Nephron (organoid): ENCODE measurements at regions not wholly inside any gene's neighbourhood (a gene's known extent, or its start where the extent isn't known, plus 50 kb on each side); places are given as distances from the start of the nearest gene placed in this dataset.
"Not testable (repeated sequence)": the region's sequence is repeated elsewhere in the genome, so short reads cannot be mapped to it uniquely, and the experiment has no call there.

ENCODE experiments used
- H3K27ac Mint-ChIP-seq, 3 experiments: 2 replicates each; pipeline ENCODE4 v1.8.0; 2020; ENCODE audit warnings: mixed read lengths in 3 of 3, mild to moderate bottlenecking in 2 of 3, moderate library complexity in 1 of 3
- H3K27me3 Mint-ChIP-seq: 2 replicates; pipeline ENCODE4 v1.8.0; 2021; ENCODE audit warnings: low read depth, mild to moderate bottlenecking, moderate library complexity, mixed read lengths
- H3K36me3 Mint-ChIP-seq: 2 replicates; pipeline ENCODE4 v1.8.0; 2020; ENCODE audit warnings: low read depth, mixed read lengths
- H3K4me1 Mint-ChIP-seq: 2 replicates; pipeline ENCODE4 v1.8.0; 2020; ENCODE audit warnings: mixed read lengths
- H3K4me3 Mint-ChIP-seq, 3 experiments: 2 replicates each; pipeline ENCODE4 v1.8.0; 2020; ENCODE audit warnings: mild to moderate bottlenecking in 3 of 3, mixed read lengths in 3 of 3, moderate library complexity in 2 of 3
- H3K9me3 Mint-ChIP-seq: 2 replicates; pipeline ENCODE4 v1.8.0; 2020; ENCODE audit warnings: mixed read lengths
- CTCF ChIP-seq, 3 experiments: fragments of 200-600 bp; sonication (generic); IDR thresholded peaks; one replicate each; pipeline ENCODE4 v1.5.0; 2021; ENCODE audit warnings: antibody characterized with exemption in 3 of 3; ENCODE audit not compliant: unreplicated experiment in 3 of 3

- no peak overlapping the region for H3K4me3 Mint-ChIP-seq
- no peaks in the 10 kb centered on the region for H3K4me1 Mint-ChIP-seq
- H3K36me3 Mint-ChIP-seq: no peaks in the 10 kb centered on the region
- no peak for TF ChIP-seq CTCF (IDR thresholded peaks at IDR 0.05; ENCODE audit: unreplicated experiment in 3 of 3)
- no peaks in the 10 kb centered on the region for H3K27me3 Mint-ChIP-seq
- H3K27ac Mint-ChIP-seq: no peak overlapping the region
- peaks cover 3% of the 10 kb centered on the region for H3K9me3 Mint-ChIP-seq
Measured at GRCh38 chr7:7014827-7015595, 167.3 kb upstream of the C1GALT1 start.

- no peak overlapping the region for H3K27ac Mint-ChIP-seq
- TF ChIP-seq CTCF (IDR thresholded peaks at IDR 0.05; ENCODE audit: unreplicated experiment in 3 of 3): no peak
- H3K4me1 Mint-ChIP-seq: no peaks in the 10 kb centered on the region
- no peaks in the 10 kb centered on the region for H3K36me3 Mint-ChIP-seq
- no peak overlapping the region for H3K4me3 Mint-ChIP-seq
- H3K9me3 Mint-ChIP-seq: no peaks in the 10 kb centered on the region
- no peaks in the 10 kb centered on the region for H3K27me3 Mint-ChIP-seq
Measured at GRCh38 chr7:7017707-7018280, 164.6 kb upstream of the C1GALT1 start.

- no peak for TF ChIP-seq CTCF (IDR thresholded peaks at IDR 0.05; ENCODE audit: unreplicated experiment in 3 of 3)
- H3K36me3 Mint-ChIP-seq: no peaks in the 10 kb centered on the region
- H3K4me1 Mint-ChIP-seq: no peaks in the 10 kb centered on the region
- H3K4me3 Mint-ChIP-seq: no peak overlapping the region
- no peak overlapping the region for H3K27ac Mint-ChIP-seq
- no peaks in the 10 kb centered on the region for H3K27me3 Mint-ChIP-seq
- no peaks in the 10 kb centered on the region for H3K9me3 Mint-ChIP-seq
Measured at GRCh38 chr7:7018290-7018689, 164.1 kb upstream of the C1GALT1 start.

GRCh38 chr7:7032221-7032620 lies 150.1 kb upstream of the C1GALT1 start:
- no peak for TF ChIP-seq CTCF (IDR thresholded peaks at IDR 0.05; ENCODE audit: unreplicated experiment in 3 of 3)
- H3K4me1 Mint-ChIP-seq: no peaks in the 10 kb centered on the region
- peaks cover 5% of the 10 kb centered on the region for H3K9me3 Mint-ChIP-seq
- no peak overlapping the region for H3K4me3 Mint-ChIP-seq
- no peak overlapping the region for H3K27ac Mint-ChIP-seq
- no peaks in the 10 kb centered on the region for H3K36me3 Mint-ChIP-seq
- H3K27me3 Mint-ChIP-seq: no peaks in the 10 kb centered on the region

- no peaks in the 10 kb centered on the region for H3K27me3 Mint-ChIP-seq
- H3K36me3 Mint-ChIP-seq: no peaks in the 10 kb centered on the region
- no peak overlapping the region for H3K4me3 Mint-ChIP-seq
- no peak for TF ChIP-seq CTCF (IDR thresholded peaks at IDR 0.05; ENCODE audit: unreplicated experiment in 3 of 3)
- no peak overlapping the region for H3K27ac Mint-ChIP-seq
- H3K4me1 Mint-ChIP-seq: no peaks in the 10 kb centered on the region
- H3K9me3 Mint-ChIP-seq: no peaks in the 10 kb centered on the region
Measured at GRCh38 chr7:7035851-7036250, 146.5 kb upstream of the C1GALT1 start.

GRCh38 chr7:7042286-7042893 lies 140.0 kb upstream of the C1GALT1 start:
- not testable (repeated sequence) for H3K27ac Mint-ChIP-seq, H3K9me3 Mint-ChIP-seq, H3K36me3 Mint-ChIP-seq, H3K4me1 Mint-ChIP-seq, H3K27me3 Mint-ChIP-seq, H3K4me3 Mint-ChIP-seq
